Prostate gland (tissue), 2 donors: ENCODE measurements at regions not wholly inside any gene's neighbourhood (a gene's known extent, or its start where the extent isn't known, plus 50 kb on each side); places are given as distances from the start of the nearest gene placed in this dataset.
"Not testable (repeated sequence)": the region's sequence is repeated elsewhere in the genome, so short reads cannot be mapped to it uniquely, and the experiment has no call there.

Experiments
- POLR2A ChIP-seq: fragments of 450-650 bp; IDR thresholded peaks from one replicate; pipeline ENCODE4 v1.6.1; 2016; ENCODE audit warnings: antibody characterized with exemption, mild to moderate bottlenecking
- TF ChIP-seq, protein P1 (sequence below), 4 experiments: fragments of 200-600 bp in 2 of 4; fragments of 450-650 bp in 2 of 4; sonication (generic) in 2 of 4; IDR thresholded peaks; 1 replicate in 3 of 4; 2 replicates in 1 of 4; pipeline ENCODE4 v1.5.1; 2016 to 2019; ENCODE audit warnings: antibody characterized with exemption in 4 of 4, mild to moderate bottlenecking in 2 of 4, moderate library complexity in 2 of 4

DNA sequence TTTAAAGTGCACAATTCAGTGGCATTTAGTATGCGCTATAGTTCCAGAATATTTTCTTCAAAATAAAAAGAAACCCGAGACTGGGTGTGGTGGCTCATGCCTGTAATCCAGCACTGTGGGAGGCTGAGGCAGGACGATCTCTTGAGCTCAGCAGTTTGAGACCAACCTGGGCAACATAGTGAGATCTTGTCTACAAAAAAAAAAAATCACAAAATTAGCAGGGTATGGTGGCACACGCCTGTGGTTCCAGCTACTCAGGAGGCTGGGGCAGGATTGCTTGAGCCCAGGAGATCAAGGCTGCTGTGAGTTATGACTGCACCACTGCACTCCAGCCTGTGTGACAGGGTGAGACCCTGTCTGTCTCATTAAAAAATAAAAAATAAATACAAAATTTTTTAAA, 1070.4 kb downstream of the RPIA start:
- not testable (repeated sequence) for TF ChIP-seq POLR2A
- TF ChIP-seq, protein P1, sequence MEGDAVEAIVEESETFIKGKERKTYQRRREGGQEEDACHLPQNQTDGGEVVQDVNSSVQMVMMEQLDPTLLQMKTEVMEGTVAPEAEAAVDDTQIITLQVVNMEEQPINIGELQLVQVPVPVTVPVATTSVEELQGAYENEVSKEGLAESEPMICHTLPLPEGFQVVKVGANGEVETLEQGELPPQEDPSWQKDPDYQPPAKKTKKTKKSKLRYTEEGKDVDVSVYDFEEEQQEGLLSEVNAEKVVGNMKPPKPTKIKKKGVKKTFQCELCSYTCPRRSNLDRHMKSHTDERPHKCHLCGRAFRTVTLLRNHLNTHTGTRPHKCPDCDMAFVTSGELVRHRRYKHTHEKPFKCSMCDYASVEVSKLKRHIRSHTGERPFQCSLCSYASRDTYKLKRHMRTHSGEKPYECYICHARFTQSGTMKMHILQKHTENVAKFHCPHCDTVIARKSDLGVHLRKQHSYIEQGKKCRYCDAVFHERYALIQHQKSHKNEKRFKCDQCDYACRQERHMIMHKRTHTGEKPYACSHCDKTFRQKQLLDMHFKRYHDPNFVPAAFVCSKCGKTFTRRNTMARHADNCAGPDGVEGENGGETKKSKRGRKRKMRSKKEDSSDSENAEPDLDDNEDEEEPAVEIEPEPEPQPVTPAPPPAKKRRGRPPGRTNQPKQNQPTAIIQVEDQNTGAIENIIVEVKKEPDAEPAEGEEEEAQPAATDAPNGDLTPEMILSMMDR (IDR thresholded peaks at IDR 0.05): not testable (repeated sequence)
